Endothelial cell of umbilical vein (primary cell): ENCODE measurements at regions not wholly inside any gene's neighbourhood (a gene's known extent, or its start where the extent isn't known, plus 50 kb on each side); places are given as distances from the start of the nearest gene placed in this dataset.

Experiments used
- BruUV-seq: library from RNA; stranded (reverse); fragments of 400-500 nt; replicated peaks from 2 replicates; lab custom pipeline; 2021; lab: Mats Ljungman, UMichigan
- CTCF ChIA-PET: fragments of 300-600, 350-600 bp; sonication (Branson Sonifier 250); formaldehyde crosslinking; loops from one replicate; lab custom pipeline; 2021; ENCODE audit warnings: antibody characterized with exemption, inconsistent platforms; lab: Charles Lee
- POLR2A ChIA-PET: fragments of 300-600, 350-600 bp; sonication (Branson Sonifier 250); formaldehyde crosslinking; loops from one replicate; lab custom pipeline; 2021; ENCODE audit warnings: antibody characterized with exemption, inconsistent platforms; lab: Charles Lee
- DNase-seq: peaks from one replicate; pipeline ENCODE4 v3.0.0-alpha.2; 2011; ENCODE audit warnings: low read depth, low spot score
- FAIRE-seq: peaks from 2 replicates; lab custom pipeline; 2011; peaks lifted over from hg19 to GRCh38; lab: Jason Lieb, UNC
- H2AFZ ChIP-seq: 2 replicates; pipeline ENCODE4 v1.6.0; 2012; ENCODE audit warnings: low read depth, low read length, control low read depth, inconsistent platforms
- H3K27ac ChIP-seq: 2 replicates; pipeline ENCODE4 v1.5.1; 2011; ENCODE audit warnings: low read depth, mild to moderate bottlenecking, control low read depth, low read length, moderate library complexity; ENCODE audit not compliant: insufficient read depth
- H3K27me3 ChIP-seq, 2 experiments: 2 replicates each; pipeline versions ENCODE4 v1.6.0 to v1.6.1; 2011; ENCODE audit warnings: low read length in 2 of 2, mixed read lengths in 1 of 2; ENCODE audit not compliant: control insufficient read depth in 2 of 2, insufficient read depth in 2 of 2
- H3K36me3 ChIP-seq, 2 experiments: 2 replicates in 1 of 2; 3 replicates in 1 of 2; pipeline ENCODE4 v1.5.1; 2011; ENCODE audit warnings: low read length in 2 of 2, mild to moderate bottlenecking in 1 of 2, moderate library complexity in 1 of 2; ENCODE audit not compliant: control insufficient read depth in 2 of 2, insufficient read depth in 2 of 2; ENCODE audit errors: extremely low read depth in 1 of 2
- H3K4me1 ChIP-seq: 3 replicates; pipeline ENCODE4 v1.5.1; 2011; ENCODE audit warnings: mild to moderate bottlenecking, low read length; ENCODE audit not compliant: control insufficient read depth, insufficient read depth; ENCODE audit errors: extremely low read depth
- H3K4me2 ChIP-seq: 2 replicates; pipeline ENCODE4 v1.6.1; 2011; ENCODE audit warnings: low read length, control low read depth, mixed read lengths; ENCODE audit not compliant: insufficient read depth
- H3K4me3 ChIP-seq, 3 experiments: fragments of 200-600 bp in 1 of 3; sonication (generic), shearing (Covaris generic) in 1 of 3; replicated peaks in 1 of 3; 2 replicates each; pipeline ENCODE4 v1.5.1; 2011 to 2016; ENCODE audit warnings: control low read depth in 3 of 3, low read length in 3 of 3, mild to moderate bottlenecking in 2 of 3, inconsistent platforms in 1 of 3, low read depth in 1 of 3, moderate library complexity in 1 of 3; ENCODE audit not compliant: insufficient read depth in 1 of 3
- H3K79me2 ChIP-seq: 2 replicates; pipeline ENCODE4 v1.6.0; 2012; ENCODE audit warnings: low read length, inconsistent platforms; ENCODE audit not compliant: control insufficient read depth, insufficient read depth
- H3K9ac ChIP-seq: replicated peaks from 2 replicates; pipeline ENCODE3; 2011; ENCODE audit warnings: low read length, control low read depth; ENCODE audit not compliant: insufficient read depth; ENCODE audit errors: extremely low read depth
- H3K9me1 ChIP-seq: replicated peaks from 3 replicates; pipeline ENCODE4 v1.6.0; 2011; ENCODE audit warnings: mild to moderate bottlenecking, low read length; ENCODE audit not compliant: control insufficient read depth, insufficient read depth; ENCODE audit errors: extremely low read depth
- H3K9me3 ChIP-seq: replicated peaks from 2 replicates; pipeline ENCODE4 v1.5.1; 2012; ENCODE audit warnings: low read length, inconsistent platforms; ENCODE audit not compliant: control insufficient read depth, insufficient read depth
- H4K20me1 ChIP-seq: replicated peaks from 2 replicates; pipeline ENCODE3; 2011; ENCODE audit warnings: mild to moderate bottlenecking, low read length; ENCODE audit not compliant: control insufficient read depth, insufficient read depth; ENCODE audit errors: extremely low read depth
- FOS ChIP-seq: IDR thresholded peaks from 2 replicates; pipeline ENCODE4 v1.6.1; 2011; ENCODE audit warnings: mild to moderate bottlenecking, low read length, moderate library complexity, borderline replicate concordance; ENCODE audit not compliant: insufficient read depth
- JUN ChIP-seq: IDR thresholded peaks from 2 replicates; pipeline ENCODE4 v1.6.1; 2011; ENCODE audit warnings: borderline replicate concordance, low read depth; ENCODE audit not compliant: insufficient read length, insufficient read depth
- MYC ChIP-seq: IDR thresholded peaks from one replicate; pipeline ENCODE4 v1.6.1; 2011; ENCODE audit warnings: mild to moderate bottlenecking, low read depth, low read length
- POLR2A ChIP-seq: IDR thresholded peaks from 2 replicates; pipeline ENCODE4 v1.6.1; 2012; ENCODE audit warnings: low read depth, mild to moderate bottlenecking, control low read depth, low read length
- POLR2AphosphoS5 ChIP-seq: IDR thresholded peaks from 2 replicates; pipeline ENCODE4 v1.6.1; 2012; ENCODE audit warnings: low read depth, mild to moderate bottlenecking, control low read depth, low read length, moderate library complexity; ENCODE audit not compliant: insufficient read depth
- dilution Hi-C: fragments of 300-500 bp; cut with MboI; formaldehyde crosslinking; loops from one replicate; pipeline ENCODE4 v1.15.0; 2019; ENCODE audit warnings: low sequenced_read_pairs; ENCODE audit not compliant: extremely low pct_ligation_motif_present
- intact Hi-C: fragments of 100-400 bp; cut with micrococcal nuclease; formaldehyde crosslinking; loops from one replicate; pipeline ENCODE4 v1.10.0; 2022
- TF ChIP-seq, protein P1 (sequence below): IDR thresholded peaks from 2 replicates; pipeline ENCODE4 v1.6.1; 2011; ENCODE audit not compliant: insufficient read depth, insufficient read length
- TF ChIP-seq, protein P2 (sequence below), 2 donors: IDR thresholded peaks; 1 replicate in 1 of 2; 2 replicates in 1 of 2; pipeline ENCODE4 v1.5.1; 2011; ENCODE audit warnings: low read length in 2 of 2, mild to moderate bottlenecking in 2 of 2, moderate library complexity in 2 of 2, control low read depth in 1 of 2, inconsistent platforms in 1 of 2, low read depth in 1 of 2; ENCODE audit not compliant: insufficient read depth in 1 of 2; ENCODE audit errors: extremely low read depth in 1 of 2

DNA sequence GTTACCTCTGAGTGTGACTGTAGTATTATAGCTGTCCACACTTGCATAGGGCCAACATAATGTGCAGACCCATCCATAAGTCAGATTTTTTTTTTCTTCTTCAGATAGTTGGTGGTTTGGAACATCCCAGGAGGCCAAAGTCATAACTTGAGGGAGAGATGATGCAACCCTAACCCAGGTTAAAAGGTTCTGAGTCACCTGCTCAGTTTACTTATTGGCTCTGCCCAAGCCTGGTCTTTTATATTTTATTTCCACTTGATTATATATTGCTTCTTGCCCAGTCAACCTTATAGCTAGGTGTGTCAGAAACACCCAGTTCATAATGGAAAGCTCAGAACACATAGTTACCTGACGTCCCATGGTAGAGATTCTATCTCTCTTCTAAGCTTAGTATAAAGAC lies 113.1 kb upstream of the PCSK1 start:
- Histone ChIP-seq H3K79me2 (no peaks in the 10 kb centered on the region), H2AFZ (no peak overlapping the region), H3K27ac (no peak overlapping the region), H3K36me3 (no peaks in the 10 kb centered on the region), H3K4me3 (no peak overlapping the region), H3K9ac (no peak overlapping the region), H3K27me3 (no peaks in the 10 kb centered on the region), H3K9me1 (no peaks in the 10 kb centered on the region), H4K20me1 (no peaks in the 10 kb centered on the region), H3K4me1 (no peaks in the 10 kb centered on the region), H3K9me3 (no peaks in the 10 kb centered on the region), H3K4me2 (no peak overlapping the region)
- ChIA-PET CTCF (no interaction called here), POLR2A (no interaction called here)
- intact Hi-C loops, result no loop called here
- TF ChIP-seq JUN (no peak), MYC (no peak), POLR2A (no peak), FOS (no peak), POLR2AphosphoS5 (no peak)
- TF ChIP-seq, protein P1, sequence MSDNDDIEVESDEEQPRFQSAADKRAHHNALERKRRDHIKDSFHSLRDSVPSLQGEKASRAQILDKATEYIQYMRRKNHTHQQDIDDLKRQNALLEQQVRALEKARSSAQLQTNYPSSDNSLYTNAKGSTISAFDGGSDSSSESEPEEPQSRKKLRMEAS, result no peak
- TF ChIP-seq, protein P2, sequence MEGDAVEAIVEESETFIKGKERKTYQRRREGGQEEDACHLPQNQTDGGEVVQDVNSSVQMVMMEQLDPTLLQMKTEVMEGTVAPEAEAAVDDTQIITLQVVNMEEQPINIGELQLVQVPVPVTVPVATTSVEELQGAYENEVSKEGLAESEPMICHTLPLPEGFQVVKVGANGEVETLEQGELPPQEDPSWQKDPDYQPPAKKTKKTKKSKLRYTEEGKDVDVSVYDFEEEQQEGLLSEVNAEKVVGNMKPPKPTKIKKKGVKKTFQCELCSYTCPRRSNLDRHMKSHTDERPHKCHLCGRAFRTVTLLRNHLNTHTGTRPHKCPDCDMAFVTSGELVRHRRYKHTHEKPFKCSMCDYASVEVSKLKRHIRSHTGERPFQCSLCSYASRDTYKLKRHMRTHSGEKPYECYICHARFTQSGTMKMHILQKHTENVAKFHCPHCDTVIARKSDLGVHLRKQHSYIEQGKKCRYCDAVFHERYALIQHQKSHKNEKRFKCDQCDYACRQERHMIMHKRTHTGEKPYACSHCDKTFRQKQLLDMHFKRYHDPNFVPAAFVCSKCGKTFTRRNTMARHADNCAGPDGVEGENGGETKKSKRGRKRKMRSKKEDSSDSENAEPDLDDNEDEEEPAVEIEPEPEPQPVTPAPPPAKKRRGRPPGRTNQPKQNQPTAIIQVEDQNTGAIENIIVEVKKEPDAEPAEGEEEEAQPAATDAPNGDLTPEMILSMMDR (IDR thresholded peaks at IDR 0.05; ENCODE audit: extremely low read depth in 1 of 2, insufficient read depth in 1 of 2, low read depth in 1 of 2, low read length in 2 of 2), result no peak
- DNase-seq (no peak), FAIRE-seq (no peak)
- no TSS peak for BruUV-seq
- dilution Hi-C loops, result no loop called here
